B cell (primary cell): ENCODE measurements at regions not wholly inside any gene's neighbourhood (a gene's known extent, or its start where the extent isn't known, plus 50 kb on each side); places are given as distances from the start of the nearest gene placed in this dataset.

Experiments used
- ATAC-seq: fragments of 200-7000 bp; cut with Tn5 transposase; one replicate; pipeline ENCODE4 v1.10.0; 2021; ENCODE audit warnings: low read depth, mild to moderate bottlenecking, moderate number of reproducible peaks, moderate library complexity
- CTCF ChIA-PET: fragments of 350-600 bp; sonication (Branson Sonifier 250); formaldehyde crosslinking; loops from one replicate; lab custom pipeline; 2021; ENCODE audit warnings: antibody characterized with exemption, inconsistent platforms; lab: Charles Lee
- POLR2A ChIA-PET: fragments of 350-600 bp; sonication (Branson Sonifier 250); formaldehyde crosslinking; loops from one replicate; lab custom pipeline; 2021; ENCODE audit warnings: antibody characterized with exemption; lab: Charles Lee
- DNase-seq: peaks from one replicate; pipeline ENCODE4 v3.0.0; 2013
- H2AFZ ChIP-seq: 2 replicates; pipeline ENCODE4 v1.6.1; 2012; ENCODE audit warnings: mild to moderate bottlenecking, low read depth, low read length; ENCODE audit not compliant: insufficient read depth, poor library complexity, severe bottlenecking
- H3K27ac ChIP-seq, 2 donors: 1 replicate in 1 of 2; 2 replicates in 1 of 2; pipeline ENCODE4 v1.5.1; 2012 to 2013; ENCODE audit warnings: low read length in 2 of 2, mild to moderate bottlenecking in 2 of 2, moderate library complexity in 1 of 2
- H3K27me3 ChIP-seq, 4 experiments: fragments of 200-600 bp in 1 of 4; sonication (generic) in 1 of 4; replicated peaks in 1 of 4; 1 replicate in 2 of 4; 2 replicates in 2 of 4; pipeline versions ENCODE4 v1.6.1 to v1.7.0; 2013 to 2016; ENCODE audit warnings: low read length in 3 of 4, mild to moderate bottlenecking in 2 of 4, mixed read lengths in 1 of 4, moderate library complexity in 1 of 4; ENCODE audit not compliant: insufficient read depth in 4 of 4, control insufficient read depth in 3 of 4; ENCODE audit errors: control extremely low read depth in 1 of 4
- H3K36me3 ChIP-seq, 2 experiments: replicated peaks in 1 of 2; 1 replicate in 1 of 2; 2 replicates in 1 of 2; pipeline versions ENCODE4 v1.6.1 to v1.7.1; 2013; ENCODE audit warnings: low read length in 1 of 2; ENCODE audit not compliant: insufficient read depth in 2 of 2, control insufficient read depth in 1 of 2; ENCODE audit errors: control extremely low read depth in 1 of 2, extremely low read depth in 1 of 2
- H3K4me1 ChIP-seq, 2 donors: fragments of 200-600 bp in 1 of 2; sonication (generic) in 1 of 2; 1 replicate in 1 of 2; 2 replicates in 1 of 2; pipeline versions ENCODE4 v1.5.1 to v1.6.1; 2013 to 2017; ENCODE audit warnings: low read length in 2 of 2; ENCODE audit not compliant: control insufficient read depth in 2 of 2, insufficient read depth in 2 of 2
- H3K4me2 ChIP-seq: replicated peaks from 2 replicates; pipeline ENCODE3; 2012; ENCODE audit warnings: mild to moderate bottlenecking, low read depth, low read length; ENCODE audit not compliant: poor library complexity, severe bottlenecking
- H3K4me3 ChIP-seq, 5 experiments: fragments of 200-600 bp in 1 of 5; sonication (generic) in 1 of 5; 1 replicate in 3 of 5; 2 replicates in 2 of 5; pipeline versions ENCODE4 v1.5.1 to v1.7.0; 2011 to 2016; ENCODE audit warnings: low read length in 4 of 5, mild to moderate bottlenecking in 4 of 5, low read depth in 2 of 5, control low read depth in 1 of 5, moderate library complexity in 1 of 5; ENCODE audit not compliant: insufficient read depth in 1 of 5; ENCODE audit errors: control extremely low read depth in 1 of 5, extremely low read depth in 1 of 5
- H3K79me2 ChIP-seq: fragments of 200-600 bp; sonication (generic); one replicate; pipeline ENCODE4 v1.6.0; 2016; ENCODE audit warnings: low read length; ENCODE audit not compliant: control insufficient read depth, insufficient read depth
- H3K9ac ChIP-seq: fragments of 200-600 bp; sonication (generic); 2 replicates; pipeline ENCODE4 v1.6.1; 2017; ENCODE audit warnings: mild to moderate bottlenecking, low read length, moderate library complexity
- H3K9me3 ChIP-seq, 3 donors: one replicate each; pipeline versions ENCODE4 v1.6.1 to v1.7.1; 2013; ENCODE audit warnings: low read length in 2 of 3; ENCODE audit not compliant: control insufficient read depth in 2 of 3, insufficient read depth in 1 of 3; ENCODE audit errors: control extremely low read depth in 1 of 3
- H4K20me1 ChIP-seq: 2 replicates; pipeline ENCODE4 v1.6.0; 2012; ENCODE audit warnings: mild to moderate bottlenecking, low read length; ENCODE audit not compliant: insufficient read depth, control insufficient read depth, poor library complexity, severe bottlenecking
- H3K27ac Mint-ChIP-seq: one replicate; pipeline ENCODE4 v1.8.0; 2021; ENCODE audit warnings: mixed read lengths
- H3K27me3 Mint-ChIP-seq: one replicate; pipeline ENCODE4 v1.8.0; 2021; ENCODE audit warnings: mixed read lengths
- H3K4me1 Mint-ChIP-seq: one replicate; pipeline ENCODE4 v1.8.0; 2021; ENCODE audit warnings: mixed read lengths
- H3K4me3 Mint-ChIP-seq: one replicate; pipeline ENCODE4 v1.8.0; 2021; ENCODE audit warnings: mixed read lengths
- H3K9me3 Mint-ChIP-seq: one replicate; pipeline ENCODE4 v1.8.0; 2022; ENCODE audit warnings: mixed read lengths; ENCODE audit not compliant: insufficient read depth
- EZH2 ChIP-seq: IDR thresholded peaks from 2 replicates; pipeline ENCODE4 v1.6.1; 2012; ENCODE audit warnings: borderline replicate concordance, low read depth, mild to moderate bottlenecking, moderate library complexity, low read length; ENCODE audit not compliant: insufficient read depth, poor library complexity, severe bottlenecking
- intact Hi-C: fragments of 100-400 bp; cut with micrococcal nuclease; formaldehyde crosslinking; loops from one replicate; pipeline ENCODE4 v1.10.0; 2022
- TF ChIP-seq, protein P1 (sequence below): fragments of 200-600 bp; IDR thresholded peaks from one replicate; pipeline ENCODE4 v1.8.0; 2022; ENCODE audit warnings: antibody characterized with exemption, mild to moderate bottlenecking

DNA sequence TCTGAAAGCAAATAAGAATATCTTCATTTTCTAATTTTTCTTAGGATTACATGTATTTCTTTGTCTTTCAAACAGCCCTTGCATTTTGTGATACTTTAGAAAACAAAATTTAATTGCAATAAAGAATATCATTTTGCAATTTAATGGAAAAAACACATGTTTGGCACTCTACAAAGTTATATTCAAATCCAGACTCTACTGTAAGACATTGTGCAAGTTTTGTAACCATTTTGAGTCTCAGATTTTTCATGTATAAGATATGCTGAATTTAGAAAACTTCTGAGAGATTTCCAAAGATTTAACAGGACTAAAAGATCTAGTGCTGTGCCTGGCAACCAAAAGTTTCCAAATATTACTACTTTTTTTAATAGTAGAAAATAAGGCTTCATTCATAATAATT lies 187.1 kb upstream of the AGTR1 start:
- no peaks in the 10 kb centered on the region for H3K4me1 Mint-ChIP-seq
- H3K9ac ChIP-seq: no peak overlapping the region
- TF ChIP-seq, protein P1, sequence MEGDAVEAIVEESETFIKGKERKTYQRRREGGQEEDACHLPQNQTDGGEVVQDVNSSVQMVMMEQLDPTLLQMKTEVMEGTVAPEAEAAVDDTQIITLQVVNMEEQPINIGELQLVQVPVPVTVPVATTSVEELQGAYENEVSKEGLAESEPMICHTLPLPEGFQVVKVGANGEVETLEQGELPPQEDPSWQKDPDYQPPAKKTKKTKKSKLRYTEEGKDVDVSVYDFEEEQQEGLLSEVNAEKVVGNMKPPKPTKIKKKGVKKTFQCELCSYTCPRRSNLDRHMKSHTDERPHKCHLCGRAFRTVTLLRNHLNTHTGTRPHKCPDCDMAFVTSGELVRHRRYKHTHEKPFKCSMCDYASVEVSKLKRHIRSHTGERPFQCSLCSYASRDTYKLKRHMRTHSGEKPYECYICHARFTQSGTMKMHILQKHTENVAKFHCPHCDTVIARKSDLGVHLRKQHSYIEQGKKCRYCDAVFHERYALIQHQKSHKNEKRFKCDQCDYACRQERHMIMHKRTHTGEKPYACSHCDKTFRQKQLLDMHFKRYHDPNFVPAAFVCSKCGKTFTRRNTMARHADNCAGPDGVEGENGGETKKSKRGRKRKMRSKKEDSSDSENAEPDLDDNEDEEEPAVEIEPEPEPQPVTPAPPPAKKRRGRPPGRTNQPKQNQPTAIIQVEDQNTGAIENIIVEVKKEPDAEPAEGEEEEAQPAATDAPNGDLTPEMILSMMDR: no peak
- no peak for TF ChIP-seq EZH2
- H3K27ac ChIP-seq: no peak overlapping the region
- no peaks in the 10 kb centered on the region for H3K27me3 ChIP-seq
- POLR2A ChIA-PET: no interaction called here
- no peaks in the 10 kb centered on the region for H3K27me3 Mint-ChIP-seq
- no peaks in the 10 kb centered on the region for H3K36me3 ChIP-seq
- CTCF ChIA-PET: no interaction called here
- no peak overlapping the region for H3K4me3 Mint-ChIP-seq
- peaks cover 0 to 3% (median 0%) of the 10 kb centered on the region in 3 donors for H3K9me3 ChIP-seq
- H3K4me3 ChIP-seq: no peak overlapping the region
- H3K9me3 Mint-ChIP-seq: peaks cover 2% of the 10 kb centered on the region
- ATAC-seq (no peak), DNase-seq (no peak)
- no peaks in the 10 kb centered on the region for H3K4me1 ChIP-seq
- no peak overlapping the region for H3K27ac Mint-ChIP-seq
- intact Hi-C loops: no loop called here
- H4K20me1 ChIP-seq: no peaks in the 10 kb centered on the region
- H3K79me2 ChIP-seq: no peaks in the 10 kb centered on the region
- no peak overlapping the region for H3K4me2 ChIP-seq
- no peak overlapping the region for H2AFZ ChIP-seq

DNA sequence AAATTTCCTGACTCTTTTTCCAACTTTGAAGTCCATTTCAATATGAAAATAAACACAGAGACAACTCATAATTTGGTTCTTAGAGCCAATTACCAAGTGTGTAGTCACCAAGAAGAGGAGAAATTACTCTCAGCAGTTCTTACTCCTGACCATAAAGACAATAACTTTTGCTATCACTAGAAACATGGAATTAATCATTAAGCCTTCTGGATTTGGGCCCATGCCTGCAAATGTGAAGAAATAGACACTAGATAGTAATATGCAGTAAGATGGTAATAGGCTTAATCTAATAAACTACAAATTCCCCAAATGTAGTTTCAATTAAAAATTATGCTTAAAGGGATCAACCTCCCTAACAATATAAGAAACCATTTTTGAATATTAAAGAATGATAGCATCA lies 185.1 kb upstream of the AGTR1 start:
- intact Hi-C loops: no loop called here
- Histone ChIP-seq H3K4me1 (no peaks in the 10 kb centered on the region), H3K9me3 (no peaks in the 10 kb centered on the region), H4K20me1 (no peaks in the 10 kb centered on the region), H3K4me2 (no peak overlapping the region), H3K27ac (no peak overlapping the region), H2AFZ (no peak overlapping the region), H3K36me3 (no peaks in the 10 kb centered on the region), H3K4me3 (no peak overlapping the region), H3K27me3 (no peaks in the 10 kb centered on the region), H3K79me2 (no peaks in the 10 kb centered on the region), H3K9ac (no peak overlapping the region)
- TF ChIP-seq EZH2: no peak
- TF ChIP-seq, protein P1: no peak
- POLR2A ChIA-PET: no interaction called here
- Mint-ChIP-seq H3K27ac (no peak overlapping the region), H3K27me3 (no peaks in the 10 kb centered on the region), H3K4me1 (no peaks in the 10 kb centered on the region), H3K4me3 (no peak overlapping the region), H3K9me3 (peaks cover 2% of the 10 kb centered on the region)
- DNase-seq: no peak
- CTCF ChIA-PET: no interaction called here
- ATAC-seq: no peak
